ENCODE measurements at regions not wholly inside any gene's neighbourhood (a gene's known extent, or its start where the extent isn't known, plus 50 kb on each side); places are given as distances from the start of the nearest gene placed in this dataset.

- no peak overlapping the region for H2BK120ac ChIP-seq (ENCODE audit: low read depth, low read length)
- POLR2A ChIA-PET (ENCODE audit: unreplicated experiment): no interaction called here
- H3K36me3 ChIP-seq (ENCODE audit: control insufficient read depth, insufficient read depth, low read length): no peaks in the 10 kb centered on the region
- no peak overlapping the region for H2AK9ac ChIP-seq (replicated peaks; ENCODE audit: low read depth, low read length, poor library complexity)
- H3K27me3 ChIP-seq (ENCODE audit: control insufficient read depth, insufficient read depth, low read length): no peaks in the 10 kb centered on the region
- H3K9me3 ChIP-seq (ENCODE audit: control insufficient read depth, insufficient read depth, low read length): no peaks in the 10 kb centered on the region
- CTCF ChIA-PET: no interaction called here
- H3K79me1 ChIP-seq (ENCODE audit: low read depth in 1 of 2, low read length in 2 of 2): no peaks in the 10 kb centered on the region
- no peak overlapping the region for H3K14ac ChIP-seq (replicated peaks; ENCODE audit: low read depth, low read length)
- no peak overlapping the region for H2BK20ac ChIP-seq (ENCODE audit: low read depth, low read length)
- dilution Hi-C loops (cut with HindIII; ENCODE audit: low sequenced_read_pairs, unreplicated experiment): no loop called here
- in situ Hi-C loops (cut with MboI; ENCODE audit: low sequenced_read_pairs): loop anchor here (25.0 kb wide), 1 partner anchor 797 kb away; no protein-coding TSS in a partner anchor
- no peak overlapping the region for H3K4ac ChIP-seq (ENCODE audit: low read depth, low read length)
- H3K9ac ChIP-seq (ENCODE audit: low read depth, low read length): no peak overlapping the region
- ATAC-seq (ENCODE audit: low read depth): no peak
- H4K91ac ChIP-seq (ENCODE audit: insufficient read depth, low read depth, low read length): no peak overlapping the region
- H3K4me1 ChIP-seq (ENCODE audit: control insufficient read depth, insufficient read depth, low read length): no peaks in the 10 kb centered on the region
- H4K5ac ChIP-seq (ENCODE audit: low read depth, low read length): no peak overlapping the region
- H3K18ac ChIP-seq (ENCODE audit: low read depth, low read length): no peak overlapping the region
- intact Hi-C loops (cut with micrococcal nuclease): no loop called here
- WGBS, 2 experiments (ENCODE audit: extremely low coverage in 2 of 2, insufficient read length in 1 of 2): 0% methylated on average over 1 of the region's 3 CpGs; no CpG with 5 or more reads in 1 of the 2 experiments
- no peak overlapping the region for H3K23ac ChIP-seq (ENCODE audit: low read depth, low read length)
- H2AFZ ChIP-seq (replicated peaks; ENCODE audit: low read length, poor library complexity): no peak overlapping the region
- H2AK5ac ChIP-seq (ENCODE audit: low read depth, low read length): no peak overlapping the region
- H4K8ac ChIP-seq (ENCODE audit: low read depth in 2 of 2, low read length in 2 of 2): no peak overlapping the region
- H4K20me1 ChIP-seq (ENCODE audit: insufficient read depth, low read length): no peaks in the 10 kb centered on the region
- H2BK5ac ChIP-seq (ENCODE audit: low read depth, low read length, poor library complexity, severe bottlenecking): no peak overlapping the region
- no peak overlapping the region for H3K4me2 ChIP-seq (ENCODE audit: low read depth, low read length)
- no peak for TF ChIP-seq BHLHE40 (IDR thresholded peaks at IDR 0.05; ENCODE audit: low read depth, low read length)
- no peak for TF ChIP-seq MAFK (IDR thresholded peaks at IDR 0.05; ENCODE audit: low read depth, low read length)
- TF ChIP-seq CHD1 (IDR thresholded peaks at IDR 0.05; ENCODE audit: low read depth, low read length): no peak
- no peak for TF ChIP-seq USF2 (IDR thresholded peaks at IDR 0.05; ENCODE audit: low read depth, low read length)
- no peak for TF ChIP-seq NFE2L2 (IDR thresholded peaks at IDR 0.05; ENCODE audit: low read depth, low read length)
- TF ChIP-seq RAD21 (IDR thresholded peaks at IDR 0.05; ENCODE audit: low read length): no peak
- TF ChIP-seq FOS (IDR thresholded peaks at IDR 0.05; ENCODE audit: low read depth, low read length): no peak
- no peak for TF ChIP-seq MXI1 (IDR thresholded peaks at IDR 0.05; ENCODE audit: borderline replicate concordance, low read depth, low read length)
- TF ChIP-seq, protein P1, sequence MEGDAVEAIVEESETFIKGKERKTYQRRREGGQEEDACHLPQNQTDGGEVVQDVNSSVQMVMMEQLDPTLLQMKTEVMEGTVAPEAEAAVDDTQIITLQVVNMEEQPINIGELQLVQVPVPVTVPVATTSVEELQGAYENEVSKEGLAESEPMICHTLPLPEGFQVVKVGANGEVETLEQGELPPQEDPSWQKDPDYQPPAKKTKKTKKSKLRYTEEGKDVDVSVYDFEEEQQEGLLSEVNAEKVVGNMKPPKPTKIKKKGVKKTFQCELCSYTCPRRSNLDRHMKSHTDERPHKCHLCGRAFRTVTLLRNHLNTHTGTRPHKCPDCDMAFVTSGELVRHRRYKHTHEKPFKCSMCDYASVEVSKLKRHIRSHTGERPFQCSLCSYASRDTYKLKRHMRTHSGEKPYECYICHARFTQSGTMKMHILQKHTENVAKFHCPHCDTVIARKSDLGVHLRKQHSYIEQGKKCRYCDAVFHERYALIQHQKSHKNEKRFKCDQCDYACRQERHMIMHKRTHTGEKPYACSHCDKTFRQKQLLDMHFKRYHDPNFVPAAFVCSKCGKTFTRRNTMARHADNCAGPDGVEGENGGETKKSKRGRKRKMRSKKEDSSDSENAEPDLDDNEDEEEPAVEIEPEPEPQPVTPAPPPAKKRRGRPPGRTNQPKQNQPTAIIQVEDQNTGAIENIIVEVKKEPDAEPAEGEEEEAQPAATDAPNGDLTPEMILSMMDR (conservative IDR thresholded peaks at IDR 0.05; ENCODE audit: low read depth, low read length): no peak
- no peak for TF ChIP-seq CEBPB (IDR thresholded peaks at IDR 0.05; ENCODE audit: low read depth, low read length)
- no peak for TF ChIP-seq SMC3 (IDR thresholded peaks at IDR 0.05; ENCODE audit: low read depth, low read length)
- no peak for TF ChIP-seq MAZ (IDR thresholded peaks at IDR 0.05; ENCODE audit: borderline replicate concordance, low read depth, low read length)
- no peak for TF ChIP-seq RCOR1 (IDR thresholded peaks at IDR 0.05; ENCODE audit: insufficient replicate concordance, low read length)
- no peak for TF ChIP-seq RFX5 (IDR thresholded peaks at IDR 0.05; ENCODE audit: low read depth, low read length)
- no peak for TF ChIP-seq POLR2A (IDR thresholded peaks at IDR 0.05; ENCODE audit: low read depth, low read length)
- TF ChIP-seq, protein P2, sequence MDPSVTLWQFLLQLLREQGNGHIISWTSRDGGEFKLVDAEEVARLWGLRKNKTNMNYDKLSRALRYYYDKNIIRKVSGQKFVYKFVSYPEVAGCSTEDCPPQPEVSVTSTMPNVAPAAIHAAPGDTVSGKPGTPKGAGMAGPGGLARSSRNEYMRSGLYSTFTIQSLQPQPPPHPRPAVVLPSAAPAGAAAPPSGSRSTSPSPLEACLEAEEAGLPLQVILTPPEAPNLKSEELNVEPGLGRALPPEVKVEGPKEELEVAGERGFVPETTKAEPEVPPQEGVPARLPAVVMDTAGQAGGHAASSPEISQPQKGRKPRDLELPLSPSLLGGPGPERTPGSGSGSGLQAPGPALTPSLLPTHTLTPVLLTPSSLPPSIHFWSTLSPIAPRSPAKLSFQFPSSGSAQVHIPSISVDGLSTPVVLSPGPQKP (IDR thresholded peaks at IDR 0.05; ENCODE audit: borderline replicate concordance, low read depth, low read length): no peak
- H2BK15ac ChIP-seq (ENCODE audit: low read depth, low read length): no peak overlapping the region
- H3K4me3 ChIP-seq (ENCODE audit: insufficient read depth, low read depth, low read length): no peak overlapping the region
- DNase-seq: peak; percentile 11
- H3K56ac ChIP-seq (ENCODE audit: extremely low read depth, insufficient read depth, low read length): no peak overlapping the region
- BruUV-seq (replicated peaks): no TSS peak
- H3K9me1 ChIP-seq (ENCODE audit: insufficient read depth, low read length): no peaks in the 10 kb centered on the region
- no peak overlapping the region for H3K27ac ChIP-seq (ENCODE audit: insufficient read depth, low read length)
Measured at GRCh38 chr10:126734015-126734414, 63.5 kb upstream of the C10orf90 start.

All from IMR-90 (cell line).